ENCODE measurements at regions not wholly inside any gene's neighbourhood (a gene's known extent, or its start where the extent isn't known, plus 50 kb on each side); places are given as distances from the start of the nearest gene placed in this dataset.
"Not testable (repeated sequence)": the region's sequence is repeated elsewhere in the genome, so short reads cannot be mapped to it uniquely, and the experiment has no call there.

GRCh38 chr9:62837254-62837911, 1647.5 kb downstream of the SPATA31A7 start:
- DNase-seq (ENCODE audit: low spot score), result peak; percentile 25

GRCh38 chr9:62838024-62838718, 1648.3 kb downstream of the SPATA31A7 start:
- peak; percentile 96 for DNase-seq (ENCODE audit: low spot score)

GRCh38 chr9:62839168-62839567, 1649.3 kb downstream of the SPATA31A7 start:
- not testable (repeated sequence) for DNase-seq (ENCODE audit: low spot score)

- not testable (repeated sequence) for DNase-seq (ENCODE audit: low spot score)
These were observed 1653.3 kb downstream of the SPATA31A7 start for GRCh38 chr9:62843145-62843544.

- DNase-seq (ENCODE audit: low spot score), result not testable (repeated sequence)
These were observed 1654.0 kb downstream of the SPATA31A7 start for GRCh38 chr9:62843706-62844290.

GRCh38 chr9:62844681-62845185, 1654.9 kb downstream of the SPATA31A7 start:
- not testable (repeated sequence) for DNase-seq (ENCODE audit: low spot score)

DNA sequence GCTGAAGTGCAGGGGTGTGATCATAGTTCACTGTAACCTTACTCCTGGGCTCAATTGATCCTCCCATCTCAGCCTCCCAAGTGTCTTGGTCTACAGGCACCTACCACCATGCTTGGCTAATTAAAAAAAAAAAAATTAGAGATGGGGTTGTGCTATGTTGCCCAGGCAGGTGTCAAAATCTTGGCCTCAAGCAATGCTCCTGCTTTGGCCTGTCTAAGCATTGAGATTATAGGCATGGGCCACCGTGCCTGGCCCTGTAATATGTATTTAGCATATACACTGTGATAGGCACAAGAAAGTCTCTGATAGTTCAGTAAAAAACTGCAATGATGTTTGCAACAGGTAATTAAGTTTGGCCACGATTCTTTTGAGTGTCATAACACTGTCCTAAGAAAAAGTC, 1658.4 kb downstream of the SPATA31A7 start:
- not testable (repeated sequence) for DNase-seq (ENCODE audit: low spot score)

- not testable (repeated sequence) for DNase-seq (ENCODE audit: low spot score)
These were observed 1660.2 kb downstream of the SPATA31A7 start for GRCh38 chr9:62849991-62850390.

DNA sequence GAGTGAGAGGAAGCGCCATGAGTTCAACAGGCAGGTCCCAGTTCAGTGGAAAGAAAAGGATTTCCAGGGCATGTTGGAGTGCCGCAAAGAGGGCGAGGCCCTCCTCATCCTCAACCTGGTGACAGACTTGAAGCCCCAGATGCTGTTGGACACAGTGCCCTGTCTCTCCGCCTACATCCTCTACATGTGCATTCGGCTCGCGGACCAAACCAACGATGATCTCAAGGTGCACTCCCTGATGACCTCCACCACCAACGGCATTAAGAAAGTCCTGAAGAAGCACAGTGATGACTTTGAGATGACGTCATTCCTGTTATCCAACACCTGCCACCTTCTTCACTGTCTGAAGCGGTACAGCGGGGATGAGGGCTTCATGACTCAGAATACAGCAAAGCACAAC, 1667.4 kb downstream of the SPATA31A7 start:
- not testable (repeated sequence) for DNase-seq (ENCODE audit: low spot score)

DNA sequence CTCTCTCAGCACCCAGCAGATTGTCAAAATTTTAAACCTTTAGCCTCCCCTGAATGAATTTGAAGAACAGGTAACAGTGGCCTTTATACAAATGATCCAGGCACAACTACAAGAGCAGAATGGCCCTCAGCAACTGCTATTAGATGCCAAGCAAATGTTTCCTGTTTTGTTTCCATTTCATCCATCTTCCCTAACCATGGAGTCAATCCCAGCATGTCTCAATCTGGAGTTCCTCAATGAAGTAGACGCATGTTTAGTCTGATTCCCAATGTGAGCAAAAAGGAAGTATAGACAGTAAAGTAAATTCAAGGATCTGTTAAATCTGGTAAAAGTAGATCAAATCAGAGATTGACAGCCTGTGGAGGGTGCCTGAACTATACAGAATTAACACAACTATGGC, 1668.4 kb downstream of the SPATA31A7 start:
- not testable (repeated sequence) for DNase-seq (ENCODE audit: low spot score)

DNA sequence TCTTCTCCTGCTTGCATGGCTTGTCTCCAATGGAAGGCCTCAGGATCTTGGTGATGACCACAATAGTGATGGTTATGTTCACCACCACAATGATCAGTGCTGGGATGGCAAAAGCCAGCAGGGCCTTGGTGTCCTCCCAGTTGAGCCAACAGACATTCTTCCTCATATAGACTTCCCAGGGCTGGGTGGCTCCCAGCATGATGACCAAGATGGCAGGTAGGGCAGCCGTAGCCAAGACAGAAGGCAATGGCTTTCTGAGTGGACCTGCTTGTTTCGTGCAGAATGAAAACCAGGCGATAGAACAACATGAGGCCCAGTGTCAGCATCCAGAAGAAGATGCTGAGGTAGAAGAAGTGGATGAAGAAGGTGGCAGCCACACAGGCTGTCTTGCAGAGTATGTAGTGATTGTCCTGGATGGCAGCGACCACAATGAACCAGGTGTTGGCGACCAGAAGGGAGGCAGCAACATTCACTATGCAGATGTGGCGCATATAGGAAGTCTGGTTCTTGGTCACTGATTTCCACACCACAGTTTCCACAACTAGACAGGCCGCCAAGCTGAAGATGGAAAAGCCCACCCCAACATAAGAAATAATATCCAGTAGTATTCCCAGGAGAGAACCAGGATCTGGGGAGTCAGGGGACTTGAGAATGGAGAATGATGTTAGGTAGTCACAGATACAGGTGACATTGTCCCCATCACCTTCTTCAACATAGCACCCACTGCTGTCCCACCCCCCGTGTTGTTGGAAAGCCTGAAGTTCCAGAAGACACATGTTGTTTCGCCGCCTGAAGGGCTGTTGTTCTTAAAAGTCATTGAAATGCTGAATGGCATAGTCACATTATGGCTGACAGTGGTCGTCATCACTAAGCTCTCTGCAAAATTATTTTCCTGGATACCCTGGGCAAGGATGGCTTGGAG, 1671.4 kb downstream of the SPATA31A7 start:
- DNase-seq (ENCODE audit: low spot score), result not testable (repeated sequence)

DNA sequence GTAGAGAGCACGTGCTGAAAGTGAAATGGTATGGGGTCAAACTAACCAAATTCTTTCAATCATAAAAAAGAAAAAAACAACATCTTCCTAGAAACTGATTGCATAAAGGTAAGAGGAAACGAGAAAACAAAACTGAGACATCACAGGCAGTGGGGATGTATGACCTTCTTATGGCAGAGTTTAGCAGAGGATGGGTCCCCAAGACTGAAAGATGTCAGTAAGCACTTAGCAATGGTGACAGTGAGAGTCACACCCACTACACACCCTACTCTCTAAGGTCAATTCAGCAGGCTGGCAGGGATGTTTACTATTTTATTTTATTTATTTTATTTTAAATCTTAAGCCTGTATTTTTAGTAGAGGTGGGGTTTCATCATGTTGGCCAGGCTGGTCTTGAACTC, 1672.3 kb downstream of the SPATA31A7 start:
- not testable (repeated sequence) for DNase-seq (ENCODE audit: low spot score)

DNA sequence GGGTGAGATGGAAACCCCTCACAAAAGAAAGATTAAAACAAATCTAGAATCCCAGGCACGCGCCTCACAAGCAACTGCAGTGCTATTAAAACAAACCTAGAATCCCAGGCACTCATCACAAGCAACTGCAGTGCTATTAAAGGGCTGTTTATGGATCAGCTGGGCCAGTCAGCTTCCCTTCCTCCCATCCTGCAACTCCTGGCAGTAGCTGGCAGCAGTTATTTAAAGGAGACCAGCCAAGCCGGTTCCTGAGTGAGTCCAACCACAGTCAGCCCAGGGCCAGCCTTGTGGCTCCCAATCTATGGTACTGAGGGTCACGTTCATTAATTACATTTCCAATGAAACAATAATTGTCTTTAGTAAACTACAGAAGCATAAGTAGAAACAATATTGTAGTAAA, 1673.5 kb downstream of the SPATA31A7 start:
- peak; percentile 51 for DNase-seq (ENCODE audit: low spot score)

DNA sequence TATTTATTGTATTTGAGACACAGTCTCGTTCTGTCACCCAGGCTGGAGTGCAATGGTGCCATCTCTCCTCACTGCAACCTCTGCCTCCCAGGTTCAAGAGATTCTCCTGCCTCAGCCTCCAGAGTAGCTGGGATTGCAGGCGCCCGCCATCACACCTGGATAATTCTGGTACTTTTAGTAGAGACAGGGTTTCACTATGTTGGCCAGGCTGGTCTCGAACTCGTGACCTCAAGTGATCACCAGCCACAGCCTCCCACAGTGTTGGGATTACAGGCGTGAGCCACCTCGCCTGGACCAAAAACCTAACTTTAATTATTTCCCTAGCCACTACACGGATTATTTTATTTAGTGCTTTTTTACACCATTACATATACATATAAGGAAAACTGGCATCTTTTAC, 1674.0 kb downstream of the SPATA31A7 start:
- DNase-seq (ENCODE audit: low spot score), result not testable (repeated sequence)

GRCh38 chr9:62864481-62865469, 1674.9 kb downstream of the SPATA31A7 start:
- peak; percentile 84 for DNase-seq (ENCODE audit: low spot score)

DNA sequence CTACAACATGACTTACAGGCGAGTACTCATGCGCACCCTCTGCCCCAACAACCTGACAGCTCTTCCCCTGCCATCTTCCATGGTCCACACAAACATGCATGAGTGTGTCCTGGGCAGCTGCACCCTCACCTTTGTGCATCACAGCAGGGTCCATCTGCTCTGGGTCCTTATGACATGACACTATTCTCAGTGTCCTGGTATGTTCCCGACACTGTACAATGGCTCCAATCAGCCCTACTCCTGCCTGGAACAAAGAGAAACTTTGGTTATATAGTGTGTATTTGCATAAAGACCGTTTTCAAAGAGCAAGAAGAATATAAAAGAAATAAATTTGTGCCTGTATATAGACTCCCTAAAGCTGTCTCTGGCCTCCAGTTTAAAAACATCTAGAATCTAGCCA, 1679.2 kb downstream of the SPATA31A7 start:
- not testable (repeated sequence) for DNase-seq (ENCODE audit: low spot score)

DNA sequence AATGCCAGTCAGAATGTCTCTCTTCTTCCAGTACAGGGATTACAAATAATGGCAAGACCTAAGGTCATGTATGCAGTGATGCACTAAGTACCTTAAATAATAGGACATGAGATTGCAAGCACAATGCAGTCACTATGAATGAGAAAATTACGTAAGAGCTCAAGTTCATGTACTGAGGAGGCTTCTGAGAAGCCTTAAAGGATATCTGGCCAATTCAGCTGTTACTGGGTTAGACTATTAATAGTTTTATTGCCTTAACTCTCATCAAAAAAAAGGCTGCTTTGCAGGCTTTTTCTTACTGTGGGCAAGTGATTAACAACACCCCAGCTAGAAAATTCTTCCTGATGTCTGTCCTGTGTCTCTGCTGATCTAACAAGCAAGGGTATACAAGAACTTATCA, 1681.9 kb downstream of the SPATA31A7 start:
- not testable (repeated sequence) for DNase-seq (ENCODE audit: low spot score)

- not testable (repeated sequence) for DNase-seq (ENCODE audit: low spot score)
These were observed 1684.4 kb downstream of the SPATA31A7 start for GRCh38 chr9:62874213-62874612.

GRCh38 chr9:62874745-62875599, 1685.1 kb downstream of the SPATA31A7 start:
- not testable (repeated sequence) for DNase-seq (ENCODE audit: low spot score)
